K562 (cell line): ENCODE measurements at regions not wholly inside any gene's neighbourhood (a gene's known extent, or its start where the extent isn't known, plus 50 kb on each side); places are given as distances from the start of the nearest gene placed in this dataset.

ENCODE experiments used
- ARID1B ChIP-seq: fragments of 450-650 bp; IDR thresholded peaks from 2 replicates; pipeline ENCODE4 v1.6.1; 2016; ENCODE audit warnings: antibody characterized with exemption, mild to moderate bottlenecking, inconsistent platforms
- CBX8 ChIP-seq: fragments of 200-600 bp; sonication (generic); IDR thresholded peaks from 2 replicates; pipeline ENCODE4 v1.6.1; 2012; ENCODE audit warnings: borderline replicate concordance, mixed run types, low read depth, mild to moderate bottlenecking, moderate library complexity, mixed read lengths, low read length, control low read depth, inconsistent platforms; ENCODE audit not compliant: poor library complexity, severe bottlenecking; ENCODE audit errors: extremely low read depth
- CCNT2 ChIP-seq: IDR thresholded peaks from 2 replicates; pipeline ENCODE4 v1.6.1; 2011; ENCODE audit warnings: borderline replicate concordance, low read depth, mild to moderate bottlenecking, moderate library complexity, mixed read lengths, low read length; ENCODE audit not compliant: insufficient read length; ENCODE audit errors: extremely low read depth
- ESRRA ChIP-seq: fragments of 450-650 bp; IDR thresholded peaks from 2 replicates; pipeline ENCODE4 v1.6.1; 2014; ENCODE audit warnings: low read depth, mild to moderate bottlenecking, moderate library complexity, borderline replicate concordance
- KLF16 ChIP-seq: IDR thresholded peaks from 2 replicates; pipeline ENCODE4 v1.6.1; 2016; ENCODE audit warnings: antibody characterized with exemption
- NFXL1 ChIP-seq: fragments of 450-650 bp; formaldehyde crosslinking; IDR thresholded peaks from 2 replicates; pipeline ENCODE4 v1.4.0; 2021; ENCODE audit warnings: mild to moderate bottlenecking
- PTTG1 ChIP-seq: fragments of 450-650 bp; IDR thresholded peaks from 2 replicates; pipeline ENCODE4 v1.6.1; 2016; ENCODE audit warnings: low read depth, mild to moderate bottlenecking, missing genetic modification characterization, missing compliant biosample characterization
- RBM34 ChIP-seq: fragments of 200-400 bp; formaldehyde crosslinking; IDR thresholded peaks from 2 replicates; pipeline ENCODE4 v1.6.1; 2018; ENCODE audit warnings: low read length, borderline replicate concordance; ENCODE audit not compliant: insufficient read depth
- TAF7 ChIP-seq: fragments of 450-650 bp; IDR thresholded peaks from 2 replicates; pipeline ENCODE4 v1.6.1; 2016; ENCODE audit warnings: missing genetic modification characterization, missing compliant biosample characterization
- TAF9B ChIP-seq: fragments of 450-650 bp; IDR thresholded peaks from 2 replicates; pipeline ENCODE4 v1.6.1; 2018; ENCODE audit warnings: mild to moderate bottlenecking; ENCODE audit not compliant: partially characterized antibody
- TGIF2 ChIP-seq: sonication (generic); formaldehyde crosslinking; IDR thresholded peaks from 2 replicates; pipeline ENCODE4 v1.8.1; 2022; ENCODE audit warnings: mild to moderate bottlenecking, missing genetic modification reagents, moderate library complexity
- THRAP3 ChIP-seq: fragments of 450-650 bp; IDR thresholded peaks from 2 replicates; pipeline ENCODE4 v1.6.1; 2016; ENCODE audit warnings: mild to moderate bottlenecking, inconsistent platforms, borderline replicate concordance
- ZBTB17 ChIP-seq: fragments of 450-650 bp; formaldehyde crosslinking; IDR thresholded peaks from 2 replicates; pipeline ENCODE4 v1.4.0; 2020; ENCODE audit warnings: mild to moderate bottlenecking
- ZNF354B ChIP-seq: fragments of 250-450 bp; sonication (Bioruptor Pico); IDR thresholded peaks from 2 replicates; pipeline ENCODE4 v1.4.0; 2020
- ZNF75A ChIP-seq: fragments of 450-650 bp; formaldehyde crosslinking; IDR thresholded peaks from 2 replicates; pipeline ENCODE4 v1.4.0; 2020; ENCODE audit warnings: mild to moderate bottlenecking
- TF ChIP-seq, protein P1 (sequence below), 2 experiments: IDR thresholded peaks; 2 replicates each; pipeline ENCODE4 v1.6.1; 2012; ENCODE audit warnings: improper control_type of control experiment in 2 of 2, low read depth in 2 of 2, low read length in 2 of 2, borderline replicate concordance in 1 of 2
- TF ChIP-seq, protein P2 (sequence below): IDR thresholded peaks from 3 replicates; pipeline ENCODE4 v1.6.1; 2011; ENCODE audit warnings: borderline replicate concordance, mild to moderate bottlenecking; ENCODE audit not compliant: insufficient read length, insufficient read depth
- TF ChIP-seq, protein P3 (sequence below): sonication (generic); formaldehyde crosslinking; IDR thresholded peaks from 2 replicates; pipeline ENCODE4 v1.8.0; 2022; ENCODE audit warnings: mild to moderate bottlenecking, missing genetic modification reagents, borderline replicate concordance
- TF ChIP-seq, protein P4 (sequence below): fragments of 250-450 bp; sonication (Bioruptor Pico); IDR thresholded peaks from 2 replicates; pipeline ENCODE4 v1.9.0; 2021; ENCODE audit warnings: mild to moderate bottlenecking, inconsistent platforms

DNA sequence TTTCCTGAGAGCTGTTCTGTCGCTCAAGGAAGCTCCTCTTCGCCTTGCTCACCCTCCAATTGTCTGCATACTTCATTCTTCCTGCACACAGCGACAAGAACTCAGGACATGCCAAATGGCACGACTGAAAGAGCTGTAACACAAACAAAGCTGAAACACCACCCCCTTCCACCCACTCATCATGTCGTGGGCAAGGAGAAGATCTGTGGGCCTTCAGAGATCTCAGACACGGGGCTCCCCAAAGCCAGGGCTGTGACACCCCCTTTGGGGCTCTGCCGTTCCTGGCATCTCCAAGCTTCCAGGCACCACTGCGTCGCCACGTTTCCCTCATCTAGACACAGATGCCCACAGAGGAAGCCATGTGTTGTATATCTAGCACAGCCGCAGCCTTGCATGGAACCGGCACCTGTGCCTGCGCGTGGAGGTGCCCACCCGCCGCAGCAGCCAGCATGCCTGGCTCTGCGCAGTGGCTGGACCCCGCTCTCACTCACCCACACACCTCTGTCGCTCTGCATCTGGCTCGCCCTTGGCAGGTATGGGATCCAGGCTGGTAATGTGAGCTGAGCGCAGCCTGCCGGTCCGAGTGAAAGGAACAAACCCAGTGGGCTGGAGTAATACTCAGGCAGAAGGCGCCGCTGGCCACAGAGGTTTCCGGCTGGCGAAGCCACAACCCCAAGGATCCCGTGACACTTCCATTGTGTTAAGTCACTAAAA, 676.4 kb upstream of the INTU start (continued):
- TF ChIP-seq, protein P1, sequence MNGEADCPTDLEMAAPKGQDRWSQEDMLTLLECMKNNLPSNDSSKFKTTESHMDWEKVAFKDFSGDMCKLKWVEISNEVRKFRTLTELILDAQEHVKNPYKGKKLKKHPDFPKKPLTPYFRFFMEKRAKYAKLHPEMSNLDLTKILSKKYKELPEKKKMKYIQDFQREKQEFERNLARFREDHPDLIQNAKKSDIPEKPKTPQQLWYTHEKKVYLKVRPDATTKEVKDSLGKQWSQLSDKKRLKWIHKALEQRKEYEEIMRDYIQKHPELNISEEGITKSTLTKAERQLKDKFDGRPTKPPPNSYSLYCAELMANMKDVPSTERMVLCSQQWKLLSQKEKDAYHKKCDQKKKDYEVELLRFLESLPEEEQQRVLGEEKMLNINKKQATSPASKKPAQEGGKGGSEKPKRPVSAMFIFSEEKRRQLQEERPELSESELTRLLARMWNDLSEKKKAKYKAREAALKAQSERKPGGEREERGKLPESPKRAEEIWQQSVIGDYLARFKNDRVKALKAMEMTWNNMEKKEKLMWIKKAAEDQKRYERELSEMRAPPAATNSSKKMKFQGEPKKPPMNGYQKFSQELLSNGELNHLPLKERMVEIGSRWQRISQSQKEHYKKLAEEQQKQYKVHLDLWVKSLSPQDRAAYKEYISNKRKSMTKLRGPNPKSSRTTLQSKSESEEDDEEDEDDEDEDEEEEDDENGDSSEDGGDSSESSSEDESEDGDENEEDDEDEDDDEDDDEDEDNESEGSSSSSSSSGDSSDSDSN (IDR thresholded peaks at IDR 0.05; ENCODE audit: borderline replicate concordance in 1 of 2, low read depth in 2 of 2, low read length in 2 of 2): peak in 1 of 2 experiments; percentile 38; a peak in 1 of 4 replicates
- no peak for TF ChIP-seq RBM34
- no peak for TF ChIP-seq ZBTB17 (CRISPR knock-in tag)
- no peak for TF ChIP-seq ZNF354B (CRISPR knock-in tag)
- TF ChIP-seq, protein P2, sequence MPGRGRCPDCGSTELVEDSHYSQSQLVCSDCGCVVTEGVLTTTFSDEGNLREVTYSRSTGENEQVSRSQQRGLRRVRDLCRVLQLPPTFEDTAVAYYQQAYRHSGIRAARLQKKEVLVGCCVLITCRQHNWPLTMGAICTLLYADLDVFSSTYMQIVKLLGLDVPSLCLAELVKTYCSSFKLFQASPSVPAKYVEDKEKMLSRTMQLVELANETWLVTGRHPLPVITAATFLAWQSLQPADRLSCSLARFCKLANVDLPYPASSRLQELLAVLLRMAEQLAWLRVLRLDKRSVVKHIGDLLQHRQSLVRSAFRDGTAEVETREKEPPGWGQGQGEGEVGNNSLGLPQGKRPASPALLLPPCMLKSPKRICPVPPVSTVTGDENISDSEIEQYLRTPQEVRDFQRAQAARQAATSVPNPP: no peak
- peak; percentile 2 for TF ChIP-seq CCNT2
- peak; percentile 32; the same call in 1 of the 2 replicates for TF ChIP-seq KLF16
- no peak for TF ChIP-seq PTTG1 (tag)
- TF ChIP-seq NFXL1: no peak
- no peak for TF ChIP-seq CBX8
- peak; percentile 18; the same call in 1 of the 2 replicates for TF ChIP-seq ARID1B
- no peak for TF ChIP-seq TGIF2 (CRISPR knock-in tag)
- TF ChIP-seq, protein P3, sequence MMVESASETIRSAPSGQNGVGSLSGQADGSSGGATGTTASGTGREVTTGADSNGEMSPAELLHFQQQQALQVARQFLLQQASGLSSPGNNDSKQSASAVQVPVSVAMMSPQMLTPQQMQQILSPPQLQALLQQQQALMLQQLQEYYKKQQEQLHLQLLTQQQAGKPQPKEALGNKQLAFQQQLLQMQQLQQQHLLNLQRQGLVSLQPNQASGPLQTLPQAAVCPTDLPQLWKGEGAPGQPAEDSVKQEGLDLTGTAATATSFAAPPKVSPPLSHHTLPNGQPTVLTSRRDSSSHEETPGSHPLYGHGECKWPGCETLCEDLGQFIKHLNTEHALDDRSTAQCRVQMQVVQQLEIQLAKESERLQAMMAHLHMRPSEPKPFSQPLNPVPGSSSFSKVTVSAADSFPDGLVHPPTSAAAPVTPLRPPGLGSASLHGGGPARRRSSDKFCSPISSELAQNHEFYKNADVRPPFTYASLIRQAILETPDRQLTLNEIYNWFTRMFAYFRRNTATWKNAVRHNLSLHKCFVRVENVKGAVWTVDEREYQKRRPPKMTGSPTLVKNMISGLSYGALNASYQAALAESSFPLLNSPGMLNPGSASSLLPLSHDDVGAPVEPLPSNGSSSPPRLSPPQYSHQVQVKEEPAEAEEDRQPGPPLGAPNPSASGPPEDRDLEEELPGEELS (CRISPR knock-in tag): no peak
- peak; percentile 43; the same call in 1 of the 2 replicates for TF ChIP-seq ESRRA
- no peak for TF ChIP-seq ZNF75A (CRISPR knock-in tag)
- no peak for TF ChIP-seq TAF9B
- TF ChIP-seq, protein P4, sequence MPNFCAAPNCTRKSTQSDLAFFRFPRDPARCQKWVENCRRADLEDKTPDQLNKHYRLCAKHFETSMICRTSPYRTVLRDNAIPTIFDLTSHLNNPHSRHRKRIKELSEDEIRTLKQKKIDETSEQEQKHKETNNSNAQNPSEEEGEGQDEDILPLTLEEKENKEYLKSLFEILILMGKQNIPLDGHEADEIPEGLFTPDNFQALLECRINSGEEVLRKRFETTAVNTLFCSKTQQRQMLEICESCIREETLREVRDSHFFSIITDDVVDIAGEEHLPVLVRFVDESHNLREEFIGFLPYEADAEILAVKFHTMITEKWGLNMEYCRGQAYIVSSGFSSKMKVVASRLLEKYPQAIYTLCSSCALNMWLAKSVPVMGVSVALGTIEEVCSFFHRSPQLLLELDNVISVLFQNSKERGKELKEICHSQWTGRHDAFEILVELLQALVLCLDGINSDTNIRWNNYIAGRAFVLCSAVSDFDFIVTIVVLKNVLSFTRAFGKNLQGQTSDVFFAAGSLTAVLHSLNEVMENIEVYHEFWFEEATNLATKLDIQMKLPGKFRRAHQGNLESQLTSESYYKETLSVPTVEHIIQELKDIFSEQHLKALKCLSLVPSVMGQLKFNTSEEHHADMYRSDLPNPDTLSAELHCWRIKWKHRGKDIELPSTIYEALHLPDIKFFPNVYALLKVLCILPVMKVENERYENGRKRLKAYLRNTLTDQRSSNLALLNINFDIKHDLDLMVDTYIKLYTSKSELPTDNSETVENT (CRISPR knock-in tag): no peak
- no peak for TF ChIP-seq TAF7 (tag)
- peak; percentile 82 for TF ChIP-seq THRAP3
